CD4-positive, CD25-positive, alpha-beta regulatory T cell (primary cell): ENCODE measurements at regions not wholly inside any gene's neighbourhood (a gene's known extent, or its start where the extent isn't known, plus 50 kb on each side); places are given as distances from the start of the nearest gene placed in this dataset.
"Not testable (repeated sequence)": the region's sequence is repeated elsewhere in the genome, so short reads cannot be mapped to it uniquely, and the experiment has no call there.

ENCODE experiments used
- ATAC-seq, 2 donors: fragments of 150-1000 bp; cut with Tn5 transposase; one replicate each; pipeline ENCODE4 v1.10.0; 2021; ENCODE audit warnings: low read depth in 2 of 2, moderate number of reproducible peaks in 2 of 2, moderate library complexity in 1 of 2
- DNase-seq, 3 donors: peaks; one replicate each; pipeline versions ENCODE4 v3.0.0 to v3.0.0-alpha.2; 2012 to 2022; ENCODE audit warnings: mixed read lengths in 1 of 3
- H3K27ac ChIP-seq: one replicate; pipeline ENCODE4 v1.7.0; 2013; ENCODE audit warnings: mild to moderate bottlenecking, low read length; ENCODE audit not compliant: insufficient read depth, poor library complexity, severe bottlenecking
- H3K27me3 ChIP-seq: one replicate; pipeline ENCODE4 v1.7.0; 2013; ENCODE audit warnings: low read length; ENCODE audit not compliant: control insufficient read depth, insufficient read depth
- H3K36me3 ChIP-seq: one replicate; pipeline ENCODE4 v1.7.0; 2013; ENCODE audit warnings: mild to moderate bottlenecking, low read length, moderate library complexity; ENCODE audit not compliant: control insufficient read depth, insufficient read depth
- H3K4me1 ChIP-seq: 2 replicates; pipeline ENCODE4 v1.7.0; 2013; ENCODE audit warnings: mild to moderate bottlenecking, low read length; ENCODE audit not compliant: insufficient read depth, control insufficient read depth, poor library complexity, severe bottlenecking
- H3K4me3 ChIP-seq: one replicate; pipeline ENCODE4 v1.7.0; 2013; ENCODE audit warnings: low read depth, mild to moderate bottlenecking, low read length, moderate library complexity
- H3K9me3 ChIP-seq, 2 experiments: 1 replicate in 1 of 2; 2 replicates in 1 of 2; pipeline ENCODE4 v1.7.0; 2013; ENCODE audit warnings: low read length in 2 of 2, mild to moderate bottlenecking in 1 of 2, moderate library complexity in 1 of 2; ENCODE audit not compliant: control insufficient read depth in 2 of 2
- H3K27ac Mint-ChIP-seq, 3 donors: one replicate each; pipeline ENCODE4 v1.8.0; 2020 to 2022; ENCODE audit warnings: mild to moderate bottlenecking in 3 of 3, mixed read lengths in 3 of 3, moderate library complexity in 2 of 3
- H3K27me3 Mint-ChIP-seq: one replicate; pipeline ENCODE4 v1.8.0; 2022; ENCODE audit warnings: mild to moderate bottlenecking, mixed read lengths
- H3K36me3 Mint-ChIP-seq: one replicate; pipeline ENCODE4 v1.8.0; 2020; ENCODE audit warnings: mixed read lengths
- H3K4me1 Mint-ChIP-seq, 4 donors: one replicate each; pipeline ENCODE4 v1.8.0; 2020 to 2022; ENCODE audit warnings: mixed read lengths in 4 of 4, mild to moderate bottlenecking in 1 of 4
- H3K4me3 Mint-ChIP-seq, 4 donors: one replicate each; pipeline ENCODE4 v1.8.0; 2020 to 2022; ENCODE audit warnings: mild to moderate bottlenecking in 4 of 4, mixed read lengths in 4 of 4, moderate library complexity in 3 of 4
- H3K9me3 Mint-ChIP-seq, 7 donors: one replicate each; pipeline ENCODE4 v1.8.0; 2020 to 2022; ENCODE audit warnings: mixed read lengths in 7 of 7, mild to moderate bottlenecking in 3 of 7, moderate library complexity in 2 of 7

GRCh38 chr2:16933355-16933754 is 267.7 kb upstream of the CYRIA start:
- no peaks in the 10 kb centered on the region for H3K36me3 Mint-ChIP-seq
- no peaks in the 10 kb centered on the region for H3K4me1 Mint-ChIP-seq
- no peaks in the 10 kb centered on the region for H3K4me1 ChIP-seq
- H3K36me3 ChIP-seq = no peaks in the 10 kb centered on the region
- H3K27ac Mint-ChIP-seq = no peak overlapping the region
- no peaks in the 10 kb centered on the region for H3K9me3 ChIP-seq
- no peak overlapping the region for H3K4me3 ChIP-seq
- no peaks in the 10 kb centered on the region for H3K27me3 ChIP-seq
- no peak overlapping the region for H3K27ac ChIP-seq
- DNase-seq (no peak), ATAC-seq (no peak)
- no peaks in the 10 kb centered on the region for H3K27me3 Mint-ChIP-seq
- peaks cover 0 to 9% (median 3%) of the 10 kb centered on the region in 7 donors for H3K9me3 Mint-ChIP-seq
- H3K4me3 Mint-ChIP-seq = no peak overlapping the region

- Mint-ChIP-seq H3K9me3 (peaks cover 0 to 7% (median 3%) of the 10 kb centered on the region in 7 donors), H3K27ac (no peak overlapping the region), H3K27me3 (no peaks in the 10 kb centered on the region), H3K36me3 (no peaks in the 10 kb centered on the region), H3K4me3 (no peak overlapping the region), H3K4me1 (no peaks in the 10 kb centered on the region)
- ATAC-seq (no peak), DNase-seq (no peak)
- Histone ChIP-seq H3K27me3 (no peaks in the 10 kb centered on the region), H3K27ac (no peak overlapping the region), H3K36me3 (no peaks in the 10 kb centered on the region), H3K4me3 (no peak overlapping the region), H3K4me1 (no peaks in the 10 kb centered on the region), H3K9me3 (no peaks in the 10 kb centered on the region)
These were observed 267.2 kb upstream of the CYRIA start for GRCh38 chr2:16932826-16933225.

- H3K27me3 ChIP-seq = no peaks in the 10 kb centered on the region
- H3K9me3 Mint-ChIP-seq = peaks cover 0 to 8% (median 2%) of the 10 kb centered on the region in 7 donors
- H3K9me3 ChIP-seq = no peaks in the 10 kb centered on the region
- H3K36me3 ChIP-seq = no peaks in the 10 kb centered on the region
- no peaks in the 10 kb centered on the region for H3K27me3 Mint-ChIP-seq
- DNase-seq (no peak), ATAC-seq (no peak)
- H3K4me3 Mint-ChIP-seq = no peak overlapping the region
- H3K4me1 Mint-ChIP-seq = no peaks in the 10 kb centered on the region
- H3K4me3 ChIP-seq = no peak overlapping the region
- no peaks in the 10 kb centered on the region for H3K36me3 Mint-ChIP-seq
- no peak overlapping the region for H3K27ac Mint-ChIP-seq
- H3K4me1 ChIP-seq = no peaks in the 10 kb centered on the region
- no peak overlapping the region for H3K27ac ChIP-seq
These were observed 265.8 kb upstream of the CYRIA start for GRCh38 chr2:16931441-16931840.

- Histone ChIP-seq H3K9me3 (no peaks in the 10 kb centered on the region), H3K27me3 (no peaks in the 10 kb centered on the region), H3K27ac (no peak overlapping the region), H3K4me1 (no peaks in the 10 kb centered on the region), H3K4me3 (no peak overlapping the region), H3K36me3 (no peaks in the 10 kb centered on the region)
- DNase-seq = no peak
- H3K36me3 Mint-ChIP-seq = no peaks in the 10 kb centered on the region
- no peaks in the 10 kb centered on the region for H3K27me3 Mint-ChIP-seq
- no peaks in the 10 kb centered on the region for H3K4me1 Mint-ChIP-seq
- no peak overlapping the region for H3K4me3 Mint-ChIP-seq
- H3K9me3 Mint-ChIP-seq = peaks cover 0 to 21% (median 3%) of the 10 kb centered on the region in 7 donors
- no peak overlapping the region for H3K27ac Mint-ChIP-seq
- no peak for ATAC-seq
These were observed 261.8 kb upstream of the CYRIA start for GRCh38 chr2:16927398-16927797.

GRCh38 chr2:16925145-16925544 is 259.5 kb upstream of the CYRIA start:
- H3K27ac ChIP-seq = no peak overlapping the region
- ATAC-seq (no peak), DNase-seq (no peak)
- Mint-ChIP-seq H3K4me3 (no peak overlapping the region), H3K27me3 (no peaks in the 10 kb centered on the region), H3K27ac (no peak overlapping the region), H3K4me1 (no peaks in the 10 kb centered on the region), H3K36me3 (no peaks in the 10 kb centered on the region), H3K9me3 (peaks cover 0 to 16% (median 3%) of the 10 kb centered on the region in 7 donors)
- no peaks in the 10 kb centered on the region for H3K36me3 ChIP-seq
- no peaks in the 10 kb centered on the region for H3K27me3 ChIP-seq
- no peaks in the 10 kb centered on the region for H3K9me3 ChIP-seq
- no peaks in the 10 kb centered on the region for H3K4me1 ChIP-seq
- no peak overlapping the region for H3K4me3 ChIP-seq

GRCh38 chr2:16915341-16915755 is 249.7 kb upstream of the CYRIA start:
- not testable (repeated sequence) for H3K4me1 Mint-ChIP-seq, H3K27ac Mint-ChIP-seq, H3K9me3 Mint-ChIP-seq, H3K36me3 Mint-ChIP-seq, H3K27me3 Mint-ChIP-seq, H3K27ac ChIP-seq, H3K9me3 ChIP-seq, H3K4me3 Mint-ChIP-seq, H3K4me3 ChIP-seq, ATAC-seq, DNase-seq, H3K27me3 ChIP-seq, H3K4me1 ChIP-seq, H3K36me3 ChIP-seq

- no peaks in the 10 kb centered on the region for H3K9me3 ChIP-seq
- H3K9me3 Mint-ChIP-seq = peaks cover 0 to 10% (median 2%) of the 10 kb centered on the region in 7 donors
- no peak overlapping the region for H3K27ac ChIP-seq
- H3K27me3 Mint-ChIP-seq = no peaks in the 10 kb centered on the region
- no peak overlapping the region for H3K4me3 Mint-ChIP-seq
- H3K36me3 ChIP-seq = no peaks in the 10 kb centered on the region
- ATAC-seq (no peak), DNase-seq (no peak)
- no peak overlapping the region for H3K4me3 ChIP-seq
- H3K36me3 Mint-ChIP-seq = no peaks in the 10 kb centered on the region
- no peaks in the 10 kb centered on the region for H3K4me1 Mint-ChIP-seq
- H3K27me3 ChIP-seq = no peaks in the 10 kb centered on the region
- H3K4me1 ChIP-seq = no peaks in the 10 kb centered on the region
- H3K27ac Mint-ChIP-seq = no peak overlapping the region
These were observed 246.1 kb upstream of the CYRIA start for GRCh38 chr2:16911746-16912145.

GRCh38 chr2:16908656-16909055 is 243.0 kb upstream of the CYRIA start:
- H3K36me3 Mint-ChIP-seq = no peaks in the 10 kb centered on the region
- ATAC-seq (no peak), DNase-seq (no peak)
- peaks cover 0 to 11% (median 4%) of the 10 kb centered on the region in 7 donors for H3K9me3 Mint-ChIP-seq
- no peaks in the 10 kb centered on the region for H3K4me1 Mint-ChIP-seq
- Histone ChIP-seq H3K36me3 (no peaks in the 10 kb centered on the region), H3K4me3 (no peak overlapping the region), H3K9me3 (no peaks in the 10 kb centered on the region), H3K4me1 (no peaks in the 10 kb centered on the region), H3K27ac (no peak overlapping the region), H3K27me3 (no peaks in the 10 kb centered on the region)
- no peak overlapping the region for H3K4me3 Mint-ChIP-seq
- H3K27me3 Mint-ChIP-seq = no peaks in the 10 kb centered on the region
- no peak overlapping the region for H3K27ac Mint-ChIP-seq
